ENCODE measurements at regions not wholly inside any gene's neighbourhood (a gene's known extent, or its start where the extent isn't known, plus 50 kb on each side); places are given as distances from the start of the nearest gene placed in this dataset.

- Mint-ChIP-seq H3K27ac (no peak overlapping the region), H3K4me1 (peaks cover 21% of the 10 kb centered on the region), H3K9me3 (peaks cover 2% of the 10 kb centered on the region), H3K36me3 (ENCODE audit: low read depth) (no peaks in the 10 kb centered on the region), H3K27me3 (ENCODE audit: low read depth) (peaks cover 3% of the 10 kb centered on the region), H3K4me3 (no peak overlapping the region)
- TF ChIP-seq, protein P1, sequence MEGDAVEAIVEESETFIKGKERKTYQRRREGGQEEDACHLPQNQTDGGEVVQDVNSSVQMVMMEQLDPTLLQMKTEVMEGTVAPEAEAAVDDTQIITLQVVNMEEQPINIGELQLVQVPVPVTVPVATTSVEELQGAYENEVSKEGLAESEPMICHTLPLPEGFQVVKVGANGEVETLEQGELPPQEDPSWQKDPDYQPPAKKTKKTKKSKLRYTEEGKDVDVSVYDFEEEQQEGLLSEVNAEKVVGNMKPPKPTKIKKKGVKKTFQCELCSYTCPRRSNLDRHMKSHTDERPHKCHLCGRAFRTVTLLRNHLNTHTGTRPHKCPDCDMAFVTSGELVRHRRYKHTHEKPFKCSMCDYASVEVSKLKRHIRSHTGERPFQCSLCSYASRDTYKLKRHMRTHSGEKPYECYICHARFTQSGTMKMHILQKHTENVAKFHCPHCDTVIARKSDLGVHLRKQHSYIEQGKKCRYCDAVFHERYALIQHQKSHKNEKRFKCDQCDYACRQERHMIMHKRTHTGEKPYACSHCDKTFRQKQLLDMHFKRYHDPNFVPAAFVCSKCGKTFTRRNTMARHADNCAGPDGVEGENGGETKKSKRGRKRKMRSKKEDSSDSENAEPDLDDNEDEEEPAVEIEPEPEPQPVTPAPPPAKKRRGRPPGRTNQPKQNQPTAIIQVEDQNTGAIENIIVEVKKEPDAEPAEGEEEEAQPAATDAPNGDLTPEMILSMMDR (IDR thresholded peaks at IDR 0.05; ENCODE audit: unreplicated experiment in 3 of 3) = no peak
These were observed 229.6 kb upstream of the DIAPH2 start for GRCh38 chrX:96455078-96455477.

- peaks cover 6% of the 10 kb centered on the region for H3K4me1 Mint-ChIP-seq
- H3K4me3 Mint-ChIP-seq = no peak overlapping the region
- TF ChIP-seq, protein P1 (IDR thresholded peaks at IDR 0.05; ENCODE audit: unreplicated experiment in 3 of 3) = no peak
- no peaks in the 10 kb centered on the region for H3K9me3 Mint-ChIP-seq
- no peaks in the 10 kb centered on the region for H3K27me3 Mint-ChIP-seq (ENCODE audit: low read depth)
- no peaks in the 10 kb centered on the region for H3K36me3 Mint-ChIP-seq (ENCODE audit: low read depth)
- no peak overlapping the region for H3K27ac Mint-ChIP-seq
These were observed 219.6 kb upstream of the DIAPH2 start for GRCh38 chrX:96464880-96465558.

- Mint-ChIP-seq H3K9me3 (no peaks in the 10 kb centered on the region), H3K4me3 (no peak overlapping the region), H3K27ac (no peak overlapping the region), H3K4me1 (no peaks in the 10 kb centered on the region), H3K27me3 (ENCODE audit: low read depth) (no peaks in the 10 kb centered on the region), H3K36me3 (ENCODE audit: low read depth) (no peaks in the 10 kb centered on the region)
- TF ChIP-seq, protein P1 (IDR thresholded peaks at IDR 0.05; ENCODE audit: unreplicated experiment in 3 of 3) = no peak
These were observed 210.5 kb upstream of the DIAPH2 start for GRCh38 chrX:96474029-96474740.

DNA sequence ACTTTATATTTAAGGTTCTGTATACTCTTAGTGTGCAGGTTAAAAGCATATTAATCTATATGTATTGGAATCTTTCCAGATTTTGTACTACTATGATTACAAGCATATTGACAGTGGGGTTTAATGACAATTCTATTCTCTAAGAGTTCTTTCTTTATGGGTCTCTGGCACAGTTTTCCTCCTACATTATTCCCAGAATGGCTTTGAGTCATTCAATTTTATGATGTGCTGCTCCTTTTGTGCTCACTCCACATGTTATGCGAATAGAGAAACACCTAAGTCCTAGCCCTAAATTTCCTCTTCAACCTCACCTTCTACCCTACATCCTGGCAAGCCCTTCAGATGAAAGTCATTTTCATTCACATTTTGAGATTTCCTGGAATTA, 209.9 kb upstream of the DIAPH2 start:
- TF ChIP-seq, protein P1 (IDR thresholded peaks at IDR 0.05; ENCODE audit: unreplicated experiment in 3 of 3) = no peak
- Mint-ChIP-seq H3K36me3 (ENCODE audit: low read depth) (no peaks in the 10 kb centered on the region), H3K9me3 (no peaks in the 10 kb centered on the region), H3K4me1 (no peaks in the 10 kb centered on the region), H3K27me3 (ENCODE audit: low read depth) (no peaks in the 10 kb centered on the region), H3K27ac (no peak overlapping the region), H3K4me3 (no peak overlapping the region)

DNA sequence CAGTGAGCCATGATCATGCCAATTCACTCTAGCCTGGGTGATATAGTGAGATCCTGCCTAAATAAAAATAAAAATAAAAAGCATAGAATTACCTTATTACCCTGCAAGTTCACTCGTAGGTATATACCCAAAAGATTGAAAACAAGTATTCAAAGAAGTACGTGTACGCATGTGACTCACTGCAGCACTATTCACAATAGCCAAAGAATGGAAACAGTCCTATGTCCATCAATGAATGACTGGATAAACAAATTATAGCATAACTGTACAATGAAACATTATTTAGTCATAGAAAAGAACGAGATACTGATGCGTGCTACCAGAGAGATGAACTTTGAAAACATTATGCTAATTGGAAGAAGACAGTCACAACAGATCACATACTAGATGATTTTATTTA, 204.6 kb upstream of the DIAPH2 start:
- H3K27me3 Mint-ChIP-seq (ENCODE audit: low read depth) = no peaks in the 10 kb centered on the region
- H3K36me3 Mint-ChIP-seq (ENCODE audit: low read depth) = no peaks in the 10 kb centered on the region
- no peak overlapping the region for H3K27ac Mint-ChIP-seq
- H3K4me3 Mint-ChIP-seq = no peak overlapping the region
- TF ChIP-seq, protein P1 (IDR thresholded peaks at IDR 0.05; ENCODE audit: unreplicated experiment in 3 of 3) = no peak
- H3K9me3 Mint-ChIP-seq = no peaks in the 10 kb centered on the region
- H3K4me1 Mint-ChIP-seq = no peaks in the 10 kb centered on the region

- Mint-ChIP-seq H3K4me3 (no peak overlapping the region), H3K4me1 (no peaks in the 10 kb centered on the region), H3K9me3 (no peaks in the 10 kb centered on the region), H3K36me3 (ENCODE audit: low read depth) (no peaks in the 10 kb centered on the region), H3K27me3 (ENCODE audit: low read depth) (no peaks in the 10 kb centered on the region), H3K27ac (no peak overlapping the region)
- TF ChIP-seq, protein P1 (IDR thresholded peaks at IDR 0.05; ENCODE audit: unreplicated experiment in 3 of 3) = no peak
These were observed 202.8 kb upstream of the DIAPH2 start for GRCh38 chrX:96481831-96482230.

Measured in nephron (organoid).